ENCODE measurements at regions not wholly inside any gene's neighbourhood (a gene's known extent, or its start where the extent isn't known, plus 50 kb on each side); places are given as distances from the start of the nearest gene placed in this dataset. TPM values are rescaled to one million over a fixed set of nuclear protein-coding genes. Genes with fewer than 3 reads are reported as not detected.

Small RNAs in the stretch of these regions (microRNA-seq; reads per million reads assigned to microRNA genes)
- gene MIR5701-2 (ENCODE audit: borderline number of aligned reads) = not detected
